Stimulated activated CD4-positive, alpha-beta T cell treated with anti-CD3 and anti-CD28 coated beads, TNF-alpha, amount 100 ng/mL, for 4 hours (primary cell): ENCODE measurements at regions not wholly inside any gene's neighbourhood (a gene's known extent, or its start where the extent isn't known, plus 50 kb on each side); places are given as distances from the start of the nearest gene placed in this dataset.
"Not testable (repeated sequence)": the region's sequence is repeated elsewhere in the genome, so short reads cannot be mapped to it uniquely, and the experiment has no call there.

Source experiments
- DNase-seq, 3 experiments: peaks; one replicate each; pipeline ENCODE4 v3.0.0-alpha.2; 2020; ENCODE audit warnings: low read depth in 3 of 3

DNA sequence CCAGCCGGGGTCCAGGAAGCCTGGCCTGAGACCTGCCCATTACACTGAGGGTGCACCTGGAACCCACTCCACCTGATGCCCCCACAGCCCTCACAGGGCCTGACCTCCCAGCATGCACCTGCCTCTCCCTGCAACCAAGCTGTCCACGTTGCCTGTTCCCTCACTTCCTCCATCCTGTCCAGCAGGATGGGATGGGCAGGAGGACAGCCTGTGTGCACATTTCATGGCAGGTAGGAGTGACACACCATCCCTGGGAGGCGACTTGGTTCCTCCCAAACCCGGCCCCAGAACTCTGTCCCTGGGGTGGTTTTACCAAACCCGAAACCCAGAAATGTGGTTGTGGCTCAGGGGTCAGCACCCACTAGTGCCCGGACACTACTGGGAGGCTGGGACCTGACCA, 203.8 kb upstream of the ZNF519 start:
- not testable (repeated sequence) for DNase-seq

DNA sequence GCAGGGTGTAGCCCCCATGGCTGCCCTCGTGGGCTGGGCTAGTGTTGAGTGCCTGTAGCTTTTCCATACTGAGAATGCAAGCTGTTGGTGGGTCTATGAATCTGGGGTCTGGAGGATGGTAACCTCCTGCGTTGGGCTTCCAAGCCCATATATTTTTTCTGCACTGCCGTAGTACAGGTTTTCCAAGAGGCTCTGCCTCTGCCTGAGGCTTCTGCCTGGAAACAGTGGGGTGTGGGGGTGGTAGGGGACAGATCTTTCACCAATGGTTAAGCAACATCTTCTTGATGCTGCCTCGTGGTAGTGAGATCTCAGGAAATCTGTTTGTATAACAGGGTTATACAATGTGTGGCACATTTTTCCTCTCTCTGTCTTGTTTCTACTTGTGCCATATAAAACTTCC, 189.0 kb upstream of the ZNF519 start:
- DNase-seq = not testable (repeated sequence)

DNA sequence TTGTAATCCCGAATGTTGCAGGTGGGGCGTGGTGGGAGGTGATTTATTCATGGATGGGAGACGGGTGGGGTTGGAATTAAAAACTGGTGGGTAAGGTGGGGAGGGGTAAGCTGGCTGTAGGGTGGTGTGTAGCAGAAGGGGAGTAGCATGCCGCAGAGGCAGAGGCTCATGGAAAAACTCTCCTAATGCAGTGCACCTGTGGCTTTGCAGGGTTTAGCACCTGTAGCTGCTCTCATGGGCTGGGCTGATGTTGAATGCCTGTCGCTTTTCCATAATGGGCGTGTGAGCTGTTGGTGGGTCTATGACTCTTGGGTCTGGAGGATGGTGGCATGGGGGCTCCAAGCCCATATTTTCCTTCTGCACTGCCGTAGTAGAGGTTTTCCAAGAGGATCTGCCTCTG, 169.0 kb upstream of the ZNF519 start:
- DNase-seq = not testable (repeated sequence)

DNA sequence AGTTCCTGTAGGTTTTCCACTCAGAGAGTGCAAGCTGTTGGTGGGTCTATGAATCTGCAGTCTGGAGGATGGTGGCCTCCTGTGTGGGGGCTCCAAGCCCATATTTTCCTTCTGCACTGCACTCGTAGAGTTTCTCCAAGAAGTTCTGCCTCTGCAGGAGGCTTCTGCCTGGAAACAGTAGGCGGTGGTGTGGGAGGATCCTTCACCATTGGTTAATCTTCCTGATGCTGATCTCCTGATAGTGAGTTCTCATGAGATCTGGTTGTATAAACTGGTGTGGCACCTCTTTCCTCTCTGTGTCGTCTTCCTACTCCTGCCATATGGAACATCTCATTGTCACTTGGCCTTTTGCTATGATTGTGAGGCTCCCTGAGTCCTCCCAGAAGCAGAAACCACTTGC, 162.8 kb upstream of the ZNF519 start:
- not testable (repeated sequence) for DNase-seq

GRCh38 chr18:14285053-14285452, 152.8 kb upstream of the ZNF519 start:
- DNase-seq = no peak

DNA sequence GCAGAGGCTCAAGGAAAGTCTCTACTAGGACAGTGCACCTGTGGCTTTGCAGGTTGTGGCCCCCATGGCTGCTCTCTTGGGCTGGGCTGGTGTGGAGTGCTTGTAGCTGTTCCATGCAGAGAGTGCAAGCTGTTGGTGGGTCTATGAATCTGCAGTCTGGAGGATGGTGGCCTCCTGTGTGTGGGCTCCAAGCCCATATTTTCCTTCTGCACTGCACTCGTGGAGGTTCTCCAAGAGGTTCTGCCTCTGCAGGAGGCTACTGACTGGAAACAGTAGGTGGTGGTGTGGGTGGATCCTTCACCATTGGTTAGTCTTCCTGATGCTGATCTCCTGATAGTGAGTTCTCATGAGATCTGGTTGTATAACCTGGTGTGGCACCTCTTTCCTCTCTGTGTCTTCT, 143.2 kb upstream of the ZNF519 start:
- not testable (repeated sequence) for DNase-seq

- DNase-seq = not testable (repeated sequence)
Observed at GRCh38 chr18:14265637-14266410, 133.6 kb upstream of the ZNF519 start.

DNA sequence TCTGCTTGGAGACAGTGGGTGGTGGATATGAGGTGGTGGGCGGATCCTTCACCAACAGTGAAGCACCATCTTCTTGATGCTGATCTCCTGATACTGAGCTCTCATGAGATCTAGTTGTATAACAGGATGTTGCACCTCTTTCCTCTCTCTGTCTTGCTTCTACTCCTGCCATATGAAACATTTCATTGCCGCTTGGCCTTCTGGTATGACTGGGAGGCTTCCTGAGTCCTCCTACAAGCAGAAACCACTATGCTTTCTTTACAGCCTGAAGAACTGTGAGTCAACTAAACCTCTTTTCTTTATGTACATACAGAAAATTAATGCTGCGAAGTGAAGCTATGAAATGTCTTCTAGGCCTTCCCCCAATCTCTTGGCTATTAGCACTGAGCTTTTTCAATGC, 130.6 kb upstream of the ZNF519 start:
- DNase-seq = not testable (repeated sequence)

DNA sequence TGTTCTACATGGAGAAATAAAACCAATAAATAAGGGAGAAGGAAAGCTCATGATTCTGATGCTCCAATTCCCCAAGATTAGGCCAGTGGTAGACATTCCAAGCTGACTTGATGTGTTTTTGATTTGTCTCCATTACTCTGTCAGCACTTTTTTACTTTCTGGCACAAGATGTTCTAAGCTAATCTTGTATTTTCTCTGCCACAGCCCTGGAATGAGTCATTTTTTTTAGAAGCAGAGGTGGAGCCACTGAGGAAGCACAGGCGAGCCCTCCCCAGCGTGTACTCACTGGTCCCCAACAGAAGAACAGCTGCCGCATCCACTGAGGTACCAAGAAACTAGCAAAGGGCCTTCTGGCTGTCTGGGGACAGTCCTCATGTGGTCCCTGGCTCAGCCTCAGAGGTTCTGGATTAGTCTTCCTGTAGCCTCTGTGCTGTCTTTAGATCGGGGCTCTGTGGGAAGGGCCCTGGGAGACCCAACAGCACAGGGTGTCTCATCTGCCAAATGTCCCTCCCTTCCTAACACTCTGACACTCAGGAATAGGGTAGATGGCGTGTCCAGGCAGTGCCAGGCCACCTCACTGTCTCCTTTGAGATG, 117.9 kb upstream of the ZNF519 start:
- DNase-seq = not testable (repeated sequence)

DNA sequence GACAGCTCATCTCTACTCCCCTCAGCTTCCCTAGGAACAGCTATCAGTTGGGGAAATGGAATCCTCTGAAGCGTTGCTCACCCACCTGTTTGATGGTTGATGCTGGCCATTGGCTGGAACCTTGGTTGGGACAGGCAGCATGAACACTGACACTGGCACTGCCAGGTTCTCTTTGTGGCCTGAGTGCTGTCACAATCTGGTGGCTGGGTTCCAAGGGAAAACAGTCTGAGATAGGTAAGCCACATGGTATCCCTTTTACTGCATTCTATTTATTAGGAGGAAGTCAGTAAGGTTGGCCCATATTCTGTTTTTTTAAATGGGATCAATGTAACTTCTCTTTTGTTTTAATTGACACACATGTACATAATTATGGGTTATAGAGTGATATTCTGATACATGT, 107.0 kb upstream of the ZNF519 start:
- DNase-seq = not testable (repeated sequence)

- DNase-seq = not testable (repeated sequence)
Observed at GRCh38 chr18:14236356-14237048, 104.3 kb upstream of the ZNF519 start.

GRCh38 chr18:14225286-14225679, 93.0 kb upstream of the ZNF519 start:
- not testable (repeated sequence) for DNase-seq

DNA sequence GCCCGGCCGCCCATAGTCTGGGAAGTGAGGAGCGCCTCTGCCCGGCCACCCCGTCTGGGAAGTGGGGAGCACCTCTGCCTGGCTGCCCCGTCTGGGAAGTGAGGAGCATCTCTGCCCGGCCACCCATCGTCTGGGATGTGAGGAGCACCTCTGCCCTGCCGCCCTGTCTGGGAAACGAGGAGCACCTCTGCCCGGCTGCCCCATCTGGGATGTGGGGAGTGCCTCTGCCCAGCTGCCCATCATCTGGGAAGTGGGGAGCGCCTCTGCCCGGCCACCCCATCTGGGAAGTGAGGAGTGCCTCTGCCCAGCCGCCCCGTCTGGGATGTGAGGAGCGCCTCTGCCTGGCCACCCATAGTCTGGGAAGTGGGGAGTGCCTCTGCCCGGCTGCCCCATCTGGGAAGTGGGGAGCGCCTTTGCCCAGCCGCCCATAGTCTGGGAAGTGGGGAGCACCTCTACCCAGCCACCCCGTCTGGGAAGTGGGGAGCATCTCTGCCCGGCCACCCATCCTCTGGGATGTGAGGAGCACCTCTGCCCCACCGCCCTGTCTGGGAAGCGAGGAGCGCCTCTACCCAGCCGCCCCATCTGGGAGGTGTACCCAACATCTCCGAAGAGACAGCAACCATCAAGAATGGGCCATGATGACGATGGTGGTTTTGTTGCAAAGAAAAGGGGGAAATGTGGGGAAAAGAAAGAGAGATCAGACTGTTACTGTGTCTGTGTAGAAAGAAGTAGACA, 92.5 kb upstream of the ZNF519 start:
- not testable (repeated sequence) for DNase-seq

DNA sequence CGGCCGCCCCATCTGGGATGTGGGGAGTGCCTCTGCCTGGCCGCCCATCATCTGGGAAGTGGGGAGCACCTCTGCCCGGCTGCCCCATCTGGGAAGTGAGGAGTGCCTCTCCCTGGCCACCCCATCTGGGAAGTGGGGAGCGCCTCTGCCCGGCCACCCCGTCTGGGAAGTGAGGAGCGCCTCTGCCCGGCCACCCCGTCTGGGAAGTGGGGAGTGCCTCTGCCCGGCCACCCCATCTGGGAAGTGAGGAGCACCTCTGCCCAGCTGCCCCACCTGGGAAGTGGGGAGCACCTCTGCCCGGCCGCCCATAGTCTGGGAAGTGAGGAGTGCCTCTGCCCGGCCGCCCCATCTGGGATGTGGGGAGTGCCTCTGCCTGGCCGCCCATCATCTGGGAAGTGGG, 91.7 kb upstream of the ZNF519 start:
- not testable (repeated sequence) for DNase-seq

GRCh38 chr18:14223231-14223822, 91.1 kb upstream of the ZNF519 start:
- not testable (repeated sequence) for DNase-seq

DNA sequence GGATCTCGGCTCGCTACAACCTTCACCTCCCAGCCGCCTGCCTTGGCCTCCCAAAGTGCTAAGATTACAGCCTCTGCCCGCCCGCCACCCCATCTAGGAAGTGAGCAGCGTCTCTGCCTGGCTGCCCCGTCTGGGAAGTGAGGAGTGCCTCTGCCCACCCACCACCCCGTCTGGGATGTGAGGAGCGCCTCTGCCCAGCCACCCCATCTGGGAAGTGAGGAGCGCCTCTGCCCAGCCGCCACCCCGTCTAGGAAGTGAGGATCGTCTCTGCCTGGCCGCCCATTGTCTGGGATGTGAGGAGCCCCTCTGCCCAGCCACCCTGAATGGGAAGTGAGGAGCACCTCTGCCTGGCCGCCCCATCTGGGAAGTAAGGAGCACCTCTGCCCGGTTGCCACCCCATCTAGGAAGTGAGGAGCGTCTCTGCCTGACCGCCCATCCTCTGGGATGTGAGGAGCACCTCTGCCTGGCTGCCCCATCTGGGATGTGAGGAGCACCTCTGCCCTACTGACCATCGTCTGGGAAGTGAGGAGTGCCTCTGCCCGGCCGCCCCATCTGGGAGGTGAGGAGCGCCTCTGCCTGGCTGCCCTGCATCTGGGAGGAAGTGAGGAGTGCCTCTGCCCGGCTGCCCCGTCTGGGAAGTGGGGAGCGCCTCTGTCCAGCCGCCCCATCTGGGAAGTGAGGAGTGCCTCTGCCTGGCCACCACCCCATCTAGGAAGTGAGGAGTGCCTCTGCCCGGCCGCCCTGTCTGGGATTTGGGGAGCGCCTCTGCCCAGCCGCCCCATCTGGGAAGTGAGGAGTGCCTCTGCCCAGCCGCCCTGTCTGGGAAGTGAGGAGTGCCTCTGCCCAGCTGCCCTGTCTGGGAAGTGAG, 90.4 kb upstream of the ZNF519 start:
- DNase-seq = not testable (repeated sequence)

DNA sequence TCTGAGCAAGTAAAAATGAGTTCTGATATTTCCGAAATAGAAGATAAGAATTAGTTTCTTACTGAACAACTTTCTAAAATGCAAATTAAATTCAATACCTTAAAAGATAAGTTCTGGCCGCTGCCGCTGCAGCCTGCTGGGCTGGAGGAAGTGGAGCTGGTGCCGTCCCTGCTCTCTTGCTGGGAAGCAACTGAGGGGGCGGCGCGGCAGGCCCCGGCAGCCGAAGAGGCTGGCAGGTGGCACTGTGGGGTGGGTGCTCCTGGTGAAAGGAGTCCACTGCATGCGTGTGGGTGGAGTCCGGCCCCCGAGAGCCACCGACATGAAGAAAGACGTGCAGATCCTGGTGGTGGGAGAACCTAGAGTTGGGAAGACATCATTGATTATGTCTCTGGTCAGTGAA, 89.5 kb upstream of the ZNF519 start:
- DNase-seq = no peak

GRCh38 chr18:14215952-14216351, 83.7 kb upstream of the ZNF519 start:
- DNase-seq = not testable (repeated sequence)

DNA sequence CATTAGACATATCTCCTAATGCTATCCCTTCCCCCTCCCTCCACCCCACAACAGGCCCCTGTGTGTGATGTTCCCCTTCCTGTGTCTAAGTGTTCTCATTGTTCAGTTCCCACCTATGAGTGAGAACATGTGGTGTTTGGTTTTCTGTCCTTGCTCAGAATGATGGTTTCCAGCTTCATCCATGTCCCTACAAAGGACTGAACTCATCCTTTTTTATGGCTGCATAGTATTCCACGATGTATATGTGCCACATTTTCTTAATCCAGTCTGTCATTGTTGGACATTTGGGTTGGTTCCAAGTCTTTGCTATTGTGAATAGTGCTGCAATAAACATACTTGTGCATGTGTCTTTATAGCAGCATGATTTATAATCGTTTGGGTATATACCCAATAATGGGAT, 71.2 kb upstream of the ZNF519 start:
- DNase-seq = not testable (repeated sequence)

DNA sequence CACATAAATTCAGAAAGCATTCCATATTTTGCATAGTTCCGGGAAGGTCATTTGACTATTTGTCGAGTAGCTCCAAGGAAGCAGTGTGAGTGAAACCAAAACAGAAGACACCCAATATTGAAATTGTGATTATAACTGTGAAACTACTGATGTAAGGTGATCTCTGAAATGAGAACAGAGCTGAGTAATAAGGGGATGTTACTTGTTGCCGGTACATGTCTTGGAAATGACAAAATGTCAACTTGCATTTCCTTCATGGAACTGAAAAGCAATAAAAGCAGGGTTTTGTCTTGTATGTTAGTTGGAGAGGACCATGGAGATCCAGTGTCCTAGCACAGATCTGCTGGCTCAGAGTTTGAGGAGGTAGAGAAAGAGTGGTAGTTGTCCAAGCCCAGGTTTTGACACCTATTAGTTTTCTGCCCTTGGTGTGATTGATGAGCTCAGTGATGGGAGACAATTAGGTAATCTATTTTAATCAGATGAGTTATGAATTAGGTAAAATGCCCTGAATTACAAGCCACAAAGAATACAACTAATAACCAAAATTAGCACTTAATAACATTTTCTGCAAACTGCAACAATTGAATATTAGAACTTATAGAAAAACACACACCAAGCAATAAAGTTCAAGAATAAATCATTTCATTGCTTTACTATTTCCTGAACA, 58.7 kb upstream of the ZNF519 start:
- DNase-seq = not testable (repeated sequence)
